ENCODE measurements at regions not wholly inside any gene's neighbourhood (a gene's known extent, or its start where the extent isn't known, plus 50 kb on each side); places are given as distances from the start of the nearest gene placed in this dataset.

DNA sequence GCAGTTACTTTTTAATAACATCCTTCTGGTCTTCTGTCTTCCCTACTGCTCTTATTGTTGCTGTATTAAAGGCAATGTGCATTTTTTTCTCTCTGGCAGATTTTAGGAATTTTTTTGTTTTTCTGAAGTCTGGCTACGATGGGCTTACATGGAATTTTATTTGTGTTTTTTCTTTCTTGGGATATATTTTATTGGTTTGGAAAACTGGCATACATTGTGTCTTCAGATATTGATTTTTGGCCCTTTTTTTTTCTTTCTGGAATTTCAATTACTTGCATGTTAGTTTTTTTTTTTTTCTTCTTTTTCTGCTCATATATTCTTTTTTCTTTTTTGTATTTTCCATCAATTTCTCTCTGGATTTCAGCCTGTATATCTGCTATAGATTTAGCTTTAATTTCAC, 442.1 kb upstream of the TRIB2 start:
- no peak overlapping the region for H3K4me3 Mint-ChIP-seq (ENCODE audit: low read depth)
- no peak overlapping the region for H3K27ac Mint-ChIP-seq
- H3K36me3 Mint-ChIP-seq (ENCODE audit: low read depth): no peaks in the 10 kb centered on the region
- peaks cover 27% of the 10 kb centered on the region for H3K27me3 Mint-ChIP-seq (ENCODE audit: low read depth)
- H3K4me1 Mint-ChIP-seq (ENCODE audit: low read depth): peaks cover 27% of the 10 kb centered on the region
- DNase-seq (ENCODE audit: low spot score): no peak
- H3K9me3 Mint-ChIP-seq: peaks cover 12% of the 10 kb centered on the region
- intact Hi-C loops (cut with micrococcal nuclease): no loop called here

DNA sequence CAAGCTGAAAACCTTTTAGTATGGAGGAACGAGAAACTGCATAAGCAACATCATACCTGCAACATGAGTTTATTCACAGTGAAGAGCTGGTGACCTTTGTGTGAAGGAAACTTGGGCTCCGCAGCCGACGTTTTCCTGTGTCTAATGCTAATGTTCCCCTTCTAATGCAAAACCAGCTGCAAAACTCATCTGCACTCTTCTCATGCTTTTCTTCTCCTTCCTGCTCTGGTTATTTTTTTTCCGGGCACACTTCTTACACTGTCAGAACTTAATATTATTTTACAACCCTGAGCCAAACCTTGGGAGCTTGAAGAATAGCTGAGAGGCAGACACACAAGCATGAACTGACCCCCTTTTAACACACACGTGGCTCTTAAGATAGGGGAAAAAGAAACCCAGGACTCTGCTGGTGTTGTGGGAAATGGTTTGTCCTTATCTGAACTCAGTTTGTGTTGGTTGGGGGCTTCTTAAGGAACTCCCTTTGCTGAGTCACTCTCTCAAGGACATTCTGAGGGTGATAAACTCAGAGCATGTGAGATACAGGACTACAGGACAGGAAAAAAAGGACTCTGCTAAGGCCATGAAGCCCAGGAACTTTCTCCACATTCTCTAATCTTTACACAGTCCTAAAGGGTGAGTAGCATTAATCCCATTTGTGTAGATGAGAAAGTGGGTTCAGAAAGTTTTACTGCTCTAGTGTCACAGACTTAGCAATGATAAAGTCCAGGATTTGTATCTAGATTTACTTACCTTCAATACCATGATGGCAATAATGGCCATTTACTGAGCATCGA, 439.3 kb upstream of the TRIB2 start:
- Mint-ChIP-seq H3K4me1 (ENCODE audit: low read depth) (peaks cover 14% of the 10 kb centered on the region), H3K27me3 (ENCODE audit: low read depth) (peaks cover 37% of the 10 kb centered on the region), H3K36me3 (ENCODE audit: low read depth) (no peaks in the 10 kb centered on the region), H3K4me3 (ENCODE audit: low read depth) (no peak overlapping the region), H3K27ac (no peak overlapping the region), H3K9me3 (peaks cover 12% of the 10 kb centered on the region)
- DNase-seq (ENCODE audit: low spot score): no peak
- intact Hi-C loops (cut with micrococcal nuclease): no loop called here

DNA sequence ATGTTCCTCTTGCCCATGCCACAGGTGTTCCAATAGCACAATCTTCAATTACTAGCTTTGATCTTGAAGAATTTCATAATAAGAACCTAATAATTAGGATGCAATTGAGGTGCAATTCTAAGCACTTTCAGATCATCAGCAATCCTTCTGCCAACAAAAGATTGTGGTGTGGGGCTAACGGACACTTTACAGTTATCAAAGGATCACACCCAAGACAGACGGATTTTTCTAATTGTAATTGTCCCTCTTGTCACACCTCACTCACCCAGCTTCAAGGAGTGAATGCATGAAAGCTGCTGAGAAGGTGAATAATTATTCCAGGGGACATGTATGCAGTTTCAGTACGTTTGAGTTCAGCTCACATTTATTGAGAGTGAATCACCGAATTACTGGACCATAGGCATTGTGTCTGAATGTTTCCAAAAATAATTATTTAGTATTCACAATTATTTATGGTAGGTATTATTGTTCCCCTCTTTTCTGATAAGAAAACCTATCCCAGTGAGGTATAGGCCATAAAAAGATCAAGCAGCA, 438.5 kb upstream of the TRIB2 start:
- Mint-ChIP-seq H3K27me3 (ENCODE audit: low read depth) (peaks cover 37% of the 10 kb centered on the region), H3K4me3 (ENCODE audit: low read depth) (no peak overlapping the region), H3K27ac (no peak overlapping the region), H3K4me1 (ENCODE audit: low read depth) (peaks cover 10% of the 10 kb centered on the region), H3K9me3 (peaks cover 12% of the 10 kb centered on the region), H3K36me3 (ENCODE audit: low read depth) (no peaks in the 10 kb centered on the region)
- intact Hi-C loops (cut with micrococcal nuclease): no loop called here
- DNase-seq (ENCODE audit: low spot score): no peak

DNA sequence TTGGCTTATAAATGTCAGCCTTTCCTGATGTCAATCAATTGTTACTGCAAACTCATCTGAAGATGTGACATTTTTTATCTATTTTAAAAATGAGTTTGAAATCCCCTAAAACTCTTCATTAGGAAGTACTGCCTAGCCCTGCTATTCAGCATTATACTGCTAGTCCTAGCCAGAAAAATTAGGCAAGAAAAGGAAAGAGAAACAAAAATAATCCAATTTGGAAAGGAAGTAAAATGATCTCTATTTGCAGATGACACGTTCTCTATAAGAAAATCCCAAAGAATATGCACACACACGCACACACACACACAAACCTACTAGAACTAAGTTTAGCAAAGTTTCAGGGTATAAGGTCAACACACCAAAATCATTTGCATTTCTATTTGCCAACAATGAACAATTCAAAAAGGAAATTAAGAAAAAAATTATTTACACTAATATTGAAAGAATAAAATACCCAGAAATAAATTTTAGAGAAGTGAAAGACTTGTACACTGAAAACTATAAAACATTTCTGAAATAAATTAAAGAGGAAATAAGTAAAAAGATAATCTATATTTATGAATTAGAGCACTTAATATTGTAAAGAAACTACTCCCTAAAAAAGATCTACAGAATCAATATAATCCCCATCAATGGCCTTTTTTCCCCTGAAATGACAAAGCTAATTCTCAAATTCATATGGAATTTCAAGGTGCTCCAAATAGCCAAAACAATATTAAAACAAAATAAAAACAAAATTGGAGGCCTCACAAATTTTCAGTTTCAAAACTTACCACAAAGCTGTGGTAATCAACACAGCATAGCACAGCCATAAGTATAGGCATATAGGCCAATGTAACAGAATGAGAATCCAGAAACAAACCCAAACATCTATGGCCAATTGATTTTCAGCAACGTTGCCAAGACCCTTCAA, 433.7 kb upstream of the TRIB2 start:
- Mint-ChIP-seq H3K36me3 (ENCODE audit: low read depth) (no peaks in the 10 kb centered on the region), H3K27ac (no peak overlapping the region), H3K27me3 (ENCODE audit: low read depth) (peaks cover 35% of the 10 kb centered on the region), H3K9me3 (no peaks in the 10 kb centered on the region), H3K4me1 (ENCODE audit: low read depth) (peaks cover 26% of the 10 kb centered on the region), H3K4me3 (ENCODE audit: low read depth) (no peak overlapping the region)
- DNase-seq (ENCODE audit: low spot score): no peak
- intact Hi-C loops (cut with micrococcal nuclease): no loop called here

DNA sequence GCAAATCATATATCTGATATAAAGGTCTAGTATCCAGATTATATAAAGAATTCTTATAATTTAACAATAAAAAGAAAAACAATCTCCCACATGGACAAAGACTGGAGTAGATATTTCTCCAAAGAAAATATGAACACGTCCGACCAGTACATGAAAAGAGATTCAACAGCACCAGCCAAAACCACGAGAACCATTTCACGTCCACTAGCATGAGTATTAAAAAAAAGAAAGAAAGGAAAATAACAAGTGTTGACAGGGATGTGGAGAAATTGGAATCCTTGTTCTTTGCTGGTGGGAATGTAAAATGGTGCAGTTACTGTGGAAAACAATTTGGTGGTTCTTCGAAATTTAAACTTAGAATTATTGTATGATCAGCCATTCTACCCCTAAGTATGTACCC, 432.7 kb upstream of the TRIB2 start:
- no peak overlapping the region for H3K27ac Mint-ChIP-seq
- no peak overlapping the region for H3K4me3 Mint-ChIP-seq (ENCODE audit: low read depth)
- intact Hi-C loops (cut with micrococcal nuclease): loop anchor here (1.0 kb wide), 1 partner anchor 10 kb away; no protein-coding TSS in a partner anchor
- H3K4me1 Mint-ChIP-seq (ENCODE audit: low read depth): peaks cover 28% of the 10 kb centered on the region
- H3K27me3 Mint-ChIP-seq (ENCODE audit: low read depth): peaks cover 39% of the 10 kb centered on the region
- no peak for DNase-seq (ENCODE audit: low spot score)
- H3K9me3 Mint-ChIP-seq: no peaks in the 10 kb centered on the region
- no peaks in the 10 kb centered on the region for H3K36me3 Mint-ChIP-seq (ENCODE audit: low read depth)

DNA sequence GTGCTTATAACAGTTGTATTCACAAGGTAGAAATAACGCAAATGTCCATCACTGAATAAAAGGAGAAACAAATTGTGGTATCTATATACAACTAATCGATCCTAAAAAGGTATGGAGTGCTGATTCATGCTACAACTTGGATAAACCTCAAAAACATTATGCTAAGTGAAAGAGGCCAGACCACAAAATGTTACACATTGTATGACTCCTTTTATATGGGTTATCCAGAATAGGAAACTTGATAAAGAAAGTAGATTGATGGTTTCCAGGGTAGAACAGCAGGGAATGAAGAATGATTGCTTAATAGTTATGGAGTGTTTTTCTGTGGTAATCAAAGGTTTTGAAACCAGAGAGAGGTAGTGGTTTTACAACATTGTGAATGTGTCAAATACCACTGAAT, 432.2 kb upstream of the TRIB2 start:
- Mint-ChIP-seq H3K4me3 (ENCODE audit: low read depth) (no peak overlapping the region), H3K9me3 (no peaks in the 10 kb centered on the region), H3K27me3 (ENCODE audit: low read depth) (peaks cover 36% of the 10 kb centered on the region), H3K36me3 (ENCODE audit: low read depth) (no peaks in the 10 kb centered on the region), H3K27ac (no peak overlapping the region), H3K4me1 (ENCODE audit: low read depth) (peaks cover 28% of the 10 kb centered on the region)
- DNase-seq (ENCODE audit: low spot score): no peak
- intact Hi-C loops (cut with micrococcal nuclease): loop anchor here (1.0 kb wide), 1 partner anchor 10 kb away; no protein-coding TSS in a partner anchor

DNA sequence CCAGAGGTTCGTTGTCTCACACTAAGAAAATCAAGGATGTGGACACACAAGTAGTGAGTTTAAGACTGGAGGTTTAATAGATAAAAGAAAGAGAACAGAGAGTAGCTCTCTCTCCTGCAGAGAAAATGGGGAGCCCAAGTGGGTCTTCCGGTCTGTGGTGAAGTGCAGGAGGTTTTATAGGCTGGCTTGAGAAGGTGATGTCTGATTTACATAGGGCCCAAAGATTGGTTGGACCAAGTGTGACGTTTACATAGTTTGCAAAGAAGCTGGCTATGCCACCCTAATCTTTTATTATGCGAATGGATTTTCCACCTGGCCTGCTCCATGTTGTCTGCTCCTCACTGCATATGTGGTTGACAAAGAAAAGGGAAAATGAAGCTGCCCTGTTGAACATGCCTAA, 430.4 kb upstream of the TRIB2 start:
- Mint-ChIP-seq H3K4me3 (ENCODE audit: low read depth) (no peak overlapping the region), H3K36me3 (ENCODE audit: low read depth) (peaks cover 5% of the 10 kb centered on the region), H3K9me3 (peaks cover 12% of the 10 kb centered on the region), H3K27me3 (ENCODE audit: low read depth) (peaks cover 33% of the 10 kb centered on the region), H3K27ac (no peak overlapping the region), H3K4me1 (ENCODE audit: low read depth) (peaks cover 34% of the 10 kb centered on the region)
- no peak for DNase-seq (ENCODE audit: low spot score)
- intact Hi-C loops (cut with micrococcal nuclease): no loop called here

DNA sequence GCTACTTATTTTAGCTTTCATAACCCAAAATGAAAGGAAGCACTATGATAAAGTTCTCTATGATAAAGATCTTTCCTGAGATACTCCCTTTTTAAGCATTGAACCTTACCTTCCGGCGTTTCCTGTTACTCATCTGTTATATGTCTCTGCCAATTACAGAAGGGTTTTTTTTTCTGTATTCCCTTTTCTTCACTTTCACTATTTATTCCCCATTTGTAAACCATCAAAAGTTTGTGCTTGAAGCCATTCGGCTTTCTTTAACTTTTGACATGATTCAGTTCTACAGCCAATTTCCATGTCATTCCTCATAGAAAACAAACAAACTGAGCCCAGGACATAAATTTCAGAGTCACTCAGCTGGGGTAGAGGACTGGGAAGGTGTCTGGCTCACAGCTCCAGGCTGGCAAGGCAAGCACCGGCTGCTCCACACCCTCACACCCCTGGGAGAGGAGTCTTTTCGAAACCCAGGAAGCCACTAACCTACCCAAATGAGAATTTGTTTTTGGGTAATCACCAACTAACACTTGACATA, 429.4 kb upstream of the TRIB2 start:
- Mint-ChIP-seq H3K27ac (no peak overlapping the region), H3K4me3 (ENCODE audit: low read depth) (no peak overlapping the region), H3K9me3 (peaks cover 19% of the 10 kb centered on the region), H3K4me1 (ENCODE audit: low read depth) (peaks cover 42% of the 10 kb centered on the region), H3K27me3 (ENCODE audit: low read depth) (peaks cover 28% of the 10 kb centered on the region), H3K36me3 (ENCODE audit: low read depth) (peaks cover 13% of the 10 kb centered on the region)
- intact Hi-C loops (cut with micrococcal nuclease): no loop called here
- DNase-seq (ENCODE audit: low spot score): no peak

DNA sequence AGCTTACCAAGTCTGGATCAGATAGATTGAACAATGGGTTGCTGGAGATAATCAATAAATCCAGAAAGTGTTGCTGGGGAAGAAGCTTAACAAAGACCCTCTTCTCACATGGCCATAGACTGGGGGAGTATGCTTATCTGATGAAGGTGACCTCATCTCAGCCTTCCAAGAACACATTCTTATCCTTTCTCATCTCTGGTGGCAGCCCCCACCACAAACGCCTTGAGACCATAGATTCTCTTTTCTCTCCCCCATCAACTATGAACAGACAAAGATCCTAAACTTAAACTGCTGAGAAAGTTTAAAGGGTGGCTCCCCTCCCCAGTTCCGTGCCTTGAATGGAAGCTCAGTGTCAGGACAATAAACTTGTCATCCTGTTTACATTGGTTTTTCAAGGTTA, 428.7 kb upstream of the TRIB2 start:
- Mint-ChIP-seq H3K27ac (no peak overlapping the region), H3K27me3 (ENCODE audit: low read depth) (peaks cover 28% of the 10 kb centered on the region), H3K36me3 (ENCODE audit: low read depth) (peaks cover 17% of the 10 kb centered on the region), H3K4me1 (ENCODE audit: low read depth) (peaks cover 45% of the 10 kb centered on the region), H3K4me3 (ENCODE audit: low read depth) (no peak overlapping the region), H3K9me3 (peaks cover 22% of the 10 kb centered on the region)
- DNase-seq (ENCODE audit: low spot score): no peak
- intact Hi-C loops (cut with micrococcal nuclease): no loop called here

DNA sequence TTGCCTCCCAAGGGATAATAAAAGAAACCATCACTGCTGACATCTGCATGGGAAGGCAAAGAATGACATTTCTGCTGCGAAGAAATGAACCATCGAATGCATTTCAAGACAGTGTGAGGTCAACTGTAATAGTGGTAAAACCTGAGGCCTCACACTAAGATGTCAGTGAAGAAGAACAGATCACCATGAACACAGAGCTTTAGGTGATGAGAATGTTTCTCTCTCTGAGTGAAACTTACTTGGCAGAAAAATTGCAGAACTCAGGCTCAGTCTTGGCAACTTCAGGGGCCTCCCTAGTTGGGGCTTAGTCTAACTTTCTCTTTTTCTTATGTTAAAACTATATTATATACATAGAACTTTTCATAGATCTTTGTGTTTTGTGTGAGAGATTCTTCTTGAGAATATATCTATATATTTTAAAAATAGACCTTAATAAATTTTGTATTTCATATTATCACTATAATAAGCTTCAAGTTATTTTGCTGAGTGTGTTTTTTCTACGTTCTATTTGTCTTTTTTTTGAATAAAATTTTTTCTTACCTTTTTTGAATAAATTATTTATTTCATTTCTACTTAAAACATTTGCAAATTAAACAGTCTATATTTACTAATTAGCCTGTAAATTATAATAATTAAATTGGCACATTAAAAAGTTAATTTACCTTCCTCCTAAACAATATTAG, 427.5 kb upstream of the TRIB2 start:
- DNase-seq (ENCODE audit: low spot score): no peak
- no peak overlapping the region for H3K27ac Mint-ChIP-seq
- peaks cover 46% of the 10 kb centered on the region for H3K4me1 Mint-ChIP-seq (ENCODE audit: low read depth)
- peaks cover 23% of the 10 kb centered on the region for H3K36me3 Mint-ChIP-seq (ENCODE audit: low read depth)
- no peak overlapping the region for H3K4me3 Mint-ChIP-seq (ENCODE audit: low read depth)
- peaks cover 26% of the 10 kb centered on the region for H3K27me3 Mint-ChIP-seq (ENCODE audit: low read depth)
- intact Hi-C loops (cut with micrococcal nuclease): no loop called here
- peaks cover 27% of the 10 kb centered on the region for H3K9me3 Mint-ChIP-seq

DNA sequence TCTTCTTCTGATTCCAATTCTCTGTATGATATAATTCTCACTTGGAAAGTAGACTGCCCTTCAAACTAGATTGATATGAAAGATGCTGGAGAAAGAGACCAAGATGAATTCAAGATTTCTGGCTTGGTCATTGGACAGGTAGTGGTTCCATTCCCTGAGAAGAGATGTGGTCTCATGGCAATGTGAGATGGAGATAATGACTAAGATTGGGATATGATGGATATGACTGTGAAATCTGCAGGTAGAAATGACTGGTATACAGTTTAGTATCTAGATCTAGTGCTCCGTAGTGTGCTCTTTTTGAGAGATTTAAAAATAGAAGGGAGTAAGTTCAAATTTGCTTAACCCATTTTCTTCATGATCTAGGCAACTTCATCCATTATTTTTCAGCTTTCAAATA, 425.4 kb upstream of the TRIB2 start:
- intact Hi-C loops (cut with micrococcal nuclease): loop anchor here (5.0 to 10.0 kb wide), 8 partner anchors 114 to 676 kb away; no protein-coding TSS in a partner anchor
- H3K27ac Mint-ChIP-seq: no peak overlapping the region
- peaks cover 27% of the 10 kb centered on the region for H3K9me3 Mint-ChIP-seq
- no peak for DNase-seq (ENCODE audit: low spot score)
- no peak overlapping the region for H3K4me3 Mint-ChIP-seq (ENCODE audit: low read depth)
- H3K36me3 Mint-ChIP-seq (ENCODE audit: low read depth): peaks cover 23% of the 10 kb centered on the region
- H3K4me1 Mint-ChIP-seq (ENCODE audit: low read depth): peaks cover 57% of the 10 kb centered on the region
- peaks cover 20% of the 10 kb centered on the region for H3K27me3 Mint-ChIP-seq (ENCODE audit: low read depth)

DNA sequence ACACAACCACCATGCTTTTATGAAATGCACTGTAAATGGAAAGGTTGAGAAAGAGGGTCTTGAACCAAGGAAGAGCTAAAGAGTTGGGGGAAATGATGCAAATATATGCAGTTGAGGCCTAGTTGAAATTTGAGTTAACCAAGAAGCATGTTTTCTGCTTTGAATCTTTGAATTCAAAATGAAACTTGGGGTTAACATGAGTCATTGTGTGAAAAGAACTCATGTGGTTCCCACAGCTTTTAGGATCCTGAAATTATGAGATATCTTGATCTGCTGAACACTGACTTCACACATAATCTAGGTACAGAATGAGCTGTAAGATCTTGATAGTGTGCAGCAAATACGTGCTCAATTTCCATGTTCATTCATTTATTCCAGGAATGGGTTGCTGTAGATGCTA, 422.9 kb upstream of the TRIB2 start:
- intact Hi-C loops (cut with micrococcal nuclease): loop anchor here (1.0 to 10.0 kb wide), 18 partner anchors 10 to 673 kb away; no protein-coding TSS in a partner anchor
- peak overlapping the region; percentile 64 for H3K27ac Mint-ChIP-seq
- H3K36me3 Mint-ChIP-seq (ENCODE audit: low read depth): peaks cover 29% of the 10 kb centered on the region
- no peak overlapping the region for H3K4me3 Mint-ChIP-seq (ENCODE audit: low read depth)
- H3K4me1 Mint-ChIP-seq (ENCODE audit: low read depth): peaks cover 54% of the 10 kb centered on the region
- H3K9me3 Mint-ChIP-seq: peaks cover 33% of the 10 kb centered on the region
- DNase-seq (ENCODE audit: low spot score): peak; percentile 15
- H3K27me3 Mint-ChIP-seq (ENCODE audit: low read depth): peaks cover 18% of the 10 kb centered on the region

Data from activated T-helper 2 cell treated with anti-CD3 and anti-CD28 coated beads, Interferon-gamma antibody, Interleukin-2, Interleukin-4, amounts not matched to agents 10 μg/mL and 5 μg/mL and 100 μg/mL, durations not matched to agents 14 hours and 24 hours and 36 hours (primary cell).